Right atrium auricular region (tissue), 2 donors: ENCODE measurements at regions not wholly inside any gene's neighbourhood (a gene's known extent, or its start where the extent isn't known, plus 50 kb on each side); places are given as distances from the start of the nearest gene placed in this dataset.

Experiments
- DNase-seq: peaks from one replicate; pipeline ENCODE4 v3.0.0-alpha.2; 2019; ENCODE audit warnings: low spot score
- H3K27ac ChIP-seq, 2 donors: fragments of 200-600 bp; sonication (generic); 1 replicate in 1 of 2; 2 replicates in 1 of 2; pipeline ENCODE4 v1.5.1; 2016 to 2019
- H3K27me3 ChIP-seq, 2 donors: fragments of 200-600 bp; sonication (generic); one replicate each; pipeline versions ENCODE4 v1.5.1 to v1.6.0; 2017 to 2019
- H3K36me3 ChIP-seq: fragments of 200-600 bp; sonication (generic); one replicate; pipeline ENCODE4 v1.5.1; 2016
- H3K4me1 ChIP-seq, 2 donors: fragments of 200-600 bp; sonication (generic); one replicate each; pipeline versions ENCODE4 v1.5.1 to v1.6.0; 2017 to 2019
- H3K4me3 ChIP-seq, 2 donors: fragments of 200-600 bp; sonication (generic); 1 replicate in 1 of 2; 2 replicates in 1 of 2; pipeline ENCODE4 v1.5.1; 2017 to 2019; ENCODE audit warnings: mild to moderate bottlenecking in 1 of 2, moderate library complexity in 1 of 2
- H3K9me3 ChIP-seq, 2 donors: fragments of 200-600 bp; sonication (generic); one replicate each; pipeline ENCODE4 v1.5.1; 2019
- CTCF ChIP-seq, 2 donors: fragments of 200-600 bp; sonication (generic); IDR thresholded peaks; one replicate each; pipeline ENCODE4 v1.5.1; 2019; ENCODE audit warnings: antibody characterized with exemption in 2 of 2

- Histone ChIP-seq H3K4me1 (no peaks in the 10 kb centered on the region), H3K9me3 (no peaks in the 10 kb centered on the region), H3K36me3 (no peaks in the 10 kb centered on the region), H3K4me3 (no peak overlapping the region), H3K27ac (no peak overlapping the region), H3K27me3 (no peaks in the 10 kb centered on the region)
- TF ChIP-seq CTCF (IDR thresholded peaks at IDR 0.05), result no peak
- no peak for DNase-seq
Observed at GRCh38 chr1:82593561-82593960, 792.8 kb downstream of the ADGRL2 start.

- H3K4me3 ChIP-seq, result no peak overlapping the region
- TF ChIP-seq CTCF (IDR thresholded peaks at IDR 0.05), result no peak
- H3K36me3 ChIP-seq, result no peaks in the 10 kb centered on the region
- DNase-seq, result no peak
- H3K9me3 ChIP-seq, result no peaks in the 10 kb centered on the region
- no peak overlapping the region for H3K27ac ChIP-seq
- H3K4me1 ChIP-seq, result no peaks in the 10 kb centered on the region
- no peaks in the 10 kb centered on the region for H3K27me3 ChIP-seq
Observed at GRCh38 chr1:82589588-82589987, 788.9 kb downstream of the ADGRL2 start.

- no peak for TF ChIP-seq CTCF (IDR thresholded peaks at IDR 0.05)
- no peaks in the 10 kb centered on the region for H3K4me1 ChIP-seq
Observed at GRCh38 chr1:82587371-82587770, 786.6 kb downstream of the ADGRL2 start.

GRCh38 chr1:82586473-82586872, 785.7 kb downstream of the ADGRL2 start:
- Histone ChIP-seq H3K36me3 (no peaks in the 10 kb centered on the region), H3K27ac (no peak overlapping the region), H3K27me3 (no peaks in the 10 kb centered on the region), H3K4me3 (no peak overlapping the region), H3K4me1 (no peaks in the 10 kb centered on the region), H3K9me3 (no peaks in the 10 kb centered on the region)
- peak; percentile 72 for DNase-seq
- no peak for TF ChIP-seq CTCF (IDR thresholded peaks at IDR 0.05)

More at GRCh38 chr1:82587371-82587770, 786.6 kb downstream of the ADGRL2 start:
- H3K36me3 ChIP-seq, result no peaks in the 10 kb centered on the region
- no peak overlapping the region for H3K4me3 ChIP-seq
- no peaks in the 10 kb centered on the region for H3K27me3 ChIP-seq
- no peak overlapping the region for H3K27ac ChIP-seq
- H3K9me3 ChIP-seq, result no peaks in the 10 kb centered on the region
- no peak for DNase-seq

DNA sequence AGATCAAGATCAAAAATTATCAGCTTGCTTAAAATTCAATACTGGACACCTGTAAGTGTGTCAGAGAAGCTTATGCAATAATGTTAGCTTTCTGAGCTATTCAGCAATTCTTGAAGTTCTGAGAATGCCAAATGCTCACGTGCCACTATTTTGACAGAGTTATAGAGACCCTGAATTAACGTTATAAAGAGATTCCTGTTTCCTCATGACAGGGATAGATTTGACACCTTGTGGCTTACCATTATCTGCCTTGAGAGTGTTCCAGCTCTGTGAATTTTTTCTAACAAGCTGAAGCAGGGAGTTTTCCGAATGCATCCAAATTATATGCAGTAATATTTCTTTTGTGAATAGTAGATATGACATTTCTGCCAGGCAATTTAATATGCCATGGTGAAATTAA, 781.6 kb downstream of the ADGRL2 start:
- Histone ChIP-seq H3K27me3 (no peaks in the 10 kb centered on the region), H3K27ac (no peak overlapping the region), H3K4me1 (no peaks in the 10 kb centered on the region), H3K4me3 (no peak overlapping the region), H3K9me3 (no peaks in the 10 kb centered on the region), H3K36me3 (no peaks in the 10 kb centered on the region)
- no peak for DNase-seq
- no peak for TF ChIP-seq CTCF (IDR thresholded peaks at IDR 0.05)

- DNase-seq, result no peak
- Histone ChIP-seq H3K27me3 (no peaks in the 10 kb centered on the region), H3K4me3 (no peak overlapping the region), H3K4me1 (no peaks in the 10 kb centered on the region), H3K9me3 (no peaks in the 10 kb centered on the region), H3K36me3 (no peaks in the 10 kb centered on the region), H3K27ac (no peak overlapping the region)
- TF ChIP-seq CTCF (IDR thresholded peaks at IDR 0.05), result no peak
Observed at GRCh38 chr1:82578086-82578726, 777.5 kb downstream of the ADGRL2 start.
